Medulla oblongata (tissue), 1 donor: ENCODE measurements at regions not wholly inside any gene's neighbourhood (a gene's known extent, or its start where the extent isn't known, plus 50 kb on each side); places are given as distances from the start of the nearest gene placed in this dataset.

ENCODE experiments used
- DNase-seq: peaks from one replicate; pipeline ENCODE4 v3.0.0-alpha.2; 2015; ENCODE audit errors: extremely low spot score

DNA sequence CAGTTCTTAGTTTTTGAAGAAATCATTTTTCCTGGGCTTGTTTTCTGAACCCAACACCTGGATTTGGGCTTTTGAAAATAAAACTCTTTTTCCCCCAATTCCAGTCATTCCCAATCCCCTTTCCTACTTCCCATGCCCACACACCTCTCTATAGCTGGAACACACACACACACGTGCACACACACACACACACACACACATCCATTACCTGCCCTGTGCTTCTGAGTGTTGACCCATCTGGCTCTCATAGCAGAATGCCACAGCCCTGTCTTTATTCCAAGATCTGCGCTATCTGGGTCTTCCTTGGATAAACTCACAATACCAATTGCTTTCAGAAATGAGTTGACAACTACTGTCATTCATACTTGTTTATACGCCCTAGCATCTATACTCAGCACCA lies 54.9 kb upstream of the C4orf54 start:
- DNase-seq = no peak

- no peak for DNase-seq
These were observed 54.5 kb upstream of the C4orf54 start for GRCh38 chr4:99712099-99712498.

- no peak for DNase-seq
These were observed 54.0 kb upstream of the C4orf54 start for GRCh38 chr4:99711657-99712056.

GRCh38 chr4:99710681-99711345 lies 53.2 kb upstream of the C4orf54 start:
- no peak for DNase-seq

- DNase-seq = no peak
These were observed 52.4 kb upstream of the C4orf54 start for GRCh38 chr4:99710020-99710419.

DNA sequence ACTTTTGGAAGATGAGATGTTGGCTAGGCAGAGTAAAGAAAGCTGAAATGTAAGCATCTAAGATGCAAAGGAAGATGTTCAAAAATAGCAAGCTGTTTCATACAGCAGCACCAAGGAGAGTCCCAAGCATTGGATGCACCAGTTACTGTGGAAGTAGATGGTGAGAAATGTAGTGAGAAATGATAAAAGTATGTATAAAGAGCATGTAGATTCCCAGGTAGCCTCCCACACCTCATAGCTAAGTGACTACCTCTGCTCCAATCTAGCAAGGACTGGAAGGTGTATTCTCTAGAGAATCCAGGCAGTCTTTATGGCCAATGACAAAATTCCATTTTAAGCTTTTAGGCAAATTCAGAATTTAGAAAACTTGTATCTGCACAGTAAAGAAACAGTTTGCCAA lies 50.9 kb upstream of the C4orf54 start:
- DNase-seq = no peak
